CD4-positive, alpha-beta T cell treated with Interferon gamma for 1 hour (primary cell): ENCODE measurements at regions not wholly inside any gene's neighbourhood (a gene's known extent, or its start where the extent isn't known, plus 50 kb on each side); places are given as distances from the start of the nearest gene placed in this dataset.

Experiments
- DNase-seq: peaks from one replicate; pipeline ENCODE4 v3.0.0-alpha.2; 2020

- no peak for DNase-seq
Observed at GRCh38 chr1:218643281-218643680, 298.1 kb downstream of the TGFB2 start.

- no peak for DNase-seq
Observed at GRCh38 chr1:218643926-218644325, 298.8 kb downstream of the TGFB2 start.

- no peak for DNase-seq
Observed at GRCh38 chr1:218646288-218646687, 301.2 kb downstream of the TGFB2 start.

GRCh38 chr1:218656301-218657037 is 311.3 kb downstream of the TGFB2 start:
- DNase-seq: no peak

- no peak for DNase-seq
Observed at GRCh38 chr1:218658269-218658668, 313.1 kb downstream of the TGFB2 start.

- no peak for DNase-seq
Observed at GRCh38 chr1:218658899-218659298, 313.8 kb downstream of the TGFB2 start.

GRCh38 chr1:218659911-218660677 is 315.0 kb downstream of the TGFB2 start:
- DNase-seq: no peak

GRCh38 chr1:218660678-218661053 is 315.5 kb downstream of the TGFB2 start:
- DNase-seq: no peak

- DNase-seq: no peak
Observed at GRCh38 chr1:218661411-218661810, 316.3 kb downstream of the TGFB2 start.

- DNase-seq: no peak
Observed at GRCh38 chr1:218664385-218665170, 319.4 kb downstream of the TGFB2 start.

GRCh38 chr1:218665221-218665620 is 320.1 kb downstream of the TGFB2 start:
- no peak for DNase-seq

GRCh38 chr1:218666263-218666662 is 321.1 kb downstream of the TGFB2 start:
- DNase-seq: no peak

GRCh38 chr1:218667781-218668516 is 322.8 kb downstream of the TGFB2 start:
- DNase-seq: no peak

GRCh38 chr1:218669431-218669830 is 324.3 kb downstream of the TGFB2 start:
- DNase-seq: no peak

- DNase-seq: no peak
Observed at GRCh38 chr1:218670875-218671274, 325.7 kb downstream of the TGFB2 start.

- DNase-seq: no peak
Observed at GRCh38 chr1:218671573-218671972, 326.4 kb downstream of the TGFB2 start.

- no peak for DNase-seq
Observed at GRCh38 chr1:218673170-218673569, 328.0 kb downstream of the TGFB2 start.

GRCh38 chr1:218674280-218674773 is 329.2 kb downstream of the TGFB2 start:
- DNase-seq: no peak

- no peak for DNase-seq
Observed at GRCh38 chr1:218677026-218677425, 331.9 kb downstream of the TGFB2 start.

GRCh38 chr1:218679391-218679790 is 334.3 kb downstream of the TGFB2 start:
- DNase-seq: no peak

GRCh38 chr1:218679988-218680748 is 335.0 kb downstream of the TGFB2 start:
- DNase-seq: no peak

GRCh38 chr1:218683242-218683641 is 338.1 kb downstream of the TGFB2 start:
- DNase-seq: no peak
